ENCODE measurements at regions not wholly inside any gene's neighbourhood (a gene's known extent, or its start where the extent isn't known, plus 50 kb on each side); places are given as distances from the start of the nearest gene placed in this dataset.

- DNase-seq (ENCODE audit: low read depth in 2 of 3, low spot score in 2 of 3) = no peak
Observed at GRCh38 chr10:128714644-128715415, 588.6 kb upstream of the MKI67 start.

DNA sequence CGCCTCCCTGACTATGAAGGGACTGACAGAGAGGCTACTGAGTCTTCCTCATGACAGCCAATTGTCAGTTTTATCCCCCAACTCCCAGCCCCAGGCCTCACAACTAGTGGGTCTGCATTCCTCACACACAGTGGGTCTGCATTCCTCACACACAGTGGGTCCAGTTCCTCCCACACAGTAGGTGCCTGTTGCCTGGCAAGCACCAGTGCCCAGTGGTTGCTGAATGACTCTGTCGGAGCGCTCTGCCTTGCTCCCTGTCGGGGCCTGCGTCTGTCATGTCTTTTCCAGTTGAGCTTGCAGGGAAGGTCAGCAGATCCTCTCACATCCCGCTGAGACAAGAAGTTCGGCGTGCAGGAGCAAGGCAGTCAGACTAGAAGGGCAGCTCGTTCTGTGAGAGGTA lies 590.0 kb upstream of the MKI67 start:
- no peak for DNase-seq (ENCODE audit: low read depth in 2 of 3, low spot score in 2 of 3)

DNA sequence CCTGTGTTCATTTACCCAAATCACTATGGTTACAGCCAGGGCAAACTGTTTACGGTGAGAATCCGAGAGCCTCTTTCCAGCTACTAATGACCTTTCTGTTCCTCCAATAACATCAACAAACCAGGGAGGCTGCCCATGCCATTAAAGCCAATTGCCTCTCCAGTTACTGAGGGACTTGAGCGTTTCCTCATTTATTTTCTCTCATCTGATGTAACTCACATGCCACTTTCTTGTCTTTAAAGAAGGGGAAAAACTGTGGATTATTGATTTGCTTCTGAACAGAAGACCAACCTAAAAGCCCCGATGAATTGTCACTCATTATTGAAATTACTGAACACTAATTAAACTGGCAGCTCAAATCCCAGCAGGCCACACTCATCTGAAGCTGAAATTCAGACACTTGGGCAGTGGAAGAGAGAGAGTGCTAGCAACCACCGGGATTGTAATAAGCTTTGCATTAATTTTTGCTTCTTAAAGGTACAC lies 595.8 kb upstream of the MKI67 start:
- no peak for DNase-seq (ENCODE audit: low read depth in 2 of 3, low spot score in 2 of 3)

DNA sequence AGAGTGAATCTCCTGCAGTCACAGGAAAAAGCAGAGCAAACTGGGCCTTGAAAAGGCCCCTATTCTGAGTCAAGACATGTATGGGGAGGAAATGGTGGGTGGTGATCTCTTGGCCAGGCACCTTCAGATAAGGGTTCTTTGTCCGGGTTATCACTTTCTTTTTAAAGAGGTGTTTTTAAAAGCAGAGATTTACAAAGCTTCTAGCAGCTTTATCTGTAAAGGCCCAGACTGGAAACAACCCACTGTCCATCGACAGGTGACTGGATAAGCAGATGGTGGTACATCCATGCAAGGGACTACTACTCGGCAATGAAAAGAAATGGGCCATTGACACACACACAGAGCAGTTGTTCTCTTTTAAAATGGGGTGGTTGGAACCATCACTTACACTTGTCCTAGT lies 596.7 kb upstream of the MKI67 start:
- no peak for DNase-seq (ENCODE audit: low read depth in 2 of 3, low spot score in 2 of 3)

- no peak for DNase-seq (ENCODE audit: low read depth in 2 of 3, low spot score in 2 of 3)
Observed at GRCh38 chr10:128723631-128724205, 597.5 kb upstream of the MKI67 start.

DNA sequence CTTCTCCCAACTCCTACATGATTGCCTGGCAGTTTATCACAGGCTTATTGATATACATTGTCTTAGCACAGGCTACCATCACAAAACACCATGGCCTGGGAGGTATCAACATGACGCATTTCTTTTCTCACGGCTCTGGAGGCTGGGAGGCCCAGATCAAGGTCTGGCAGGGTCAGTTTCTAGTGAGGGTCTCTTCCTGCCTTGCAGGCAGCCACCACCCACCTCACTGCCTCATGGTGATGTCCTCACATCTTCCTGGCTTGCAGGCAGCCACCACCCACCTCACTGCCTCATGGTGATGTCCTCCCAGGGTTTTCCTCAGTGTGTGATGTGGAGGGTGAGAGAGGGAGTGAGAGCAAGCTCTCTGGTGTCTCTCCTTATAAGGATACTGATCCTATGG lies 599.3 kb upstream of the MKI67 start:
- no peak for DNase-seq (ENCODE audit: low read depth in 2 of 3, low spot score in 2 of 3)

GRCh38 chr10:128727114-128727513 lies 600.9 kb upstream of the MKI67 start:
- no peak for DNase-seq (ENCODE audit: low read depth in 2 of 3, low spot score in 2 of 3)

GRCh38 chr10:128729910-128730420 lies 603.7 kb upstream of the MKI67 start:
- DNase-seq (ENCODE audit: low read depth in 2 of 3, low spot score in 2 of 3) = no peak

GRCh38 chr10:128730922-128731321 lies 604.7 kb upstream of the MKI67 start:
- DNase-seq (ENCODE audit: low read depth in 2 of 3, low spot score in 2 of 3) = no peak

GRCh38 chr10:128734161-128734560 lies 607.9 kb upstream of the MKI67 start:
- no peak for DNase-seq (ENCODE audit: low read depth in 2 of 3, low spot score in 2 of 3)

DNA sequence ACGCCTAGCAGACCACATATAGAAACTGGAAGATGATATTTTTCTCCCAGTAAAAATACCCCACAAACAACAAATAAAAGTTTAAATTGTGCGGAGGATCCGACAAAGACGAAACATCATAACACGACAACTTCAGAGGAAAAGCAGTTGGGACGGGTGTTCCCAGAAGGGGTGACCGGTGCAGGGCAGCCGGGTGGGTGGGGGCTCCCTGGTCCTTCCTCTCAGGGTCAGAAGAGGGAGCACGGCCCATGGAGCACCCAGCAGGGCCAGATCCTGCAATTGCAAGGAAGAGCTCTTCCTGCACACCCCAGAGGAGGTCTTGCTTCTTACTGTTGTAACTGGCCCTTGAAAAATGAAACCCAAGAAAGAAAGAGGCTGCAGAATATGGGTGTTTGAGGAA lies 608.5 kb upstream of the MKI67 start:
- DNase-seq (ENCODE audit: low read depth in 2 of 3, low spot score in 2 of 3) = no peak

DNA sequence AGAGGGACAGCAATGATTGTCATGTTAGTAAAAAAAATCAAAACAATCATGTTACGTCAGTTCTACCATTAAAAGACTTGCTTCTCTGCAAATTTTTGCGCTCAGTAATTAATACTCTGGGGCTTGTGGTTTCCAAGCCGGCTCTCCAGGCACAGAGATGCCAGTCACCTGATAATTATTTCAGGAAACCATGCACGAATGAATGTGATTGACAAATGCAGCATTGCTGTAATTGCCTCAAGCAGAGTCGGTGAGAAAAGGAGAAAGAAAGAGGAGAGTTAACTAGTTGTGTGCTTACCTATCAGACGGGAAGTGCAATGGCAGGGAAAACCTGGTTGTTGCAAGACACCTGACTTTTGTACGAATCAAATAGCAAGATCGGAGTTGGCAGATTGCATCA lies 609.8 kb upstream of the MKI67 start:
- no peak for DNase-seq (ENCODE audit: low read depth in 2 of 3, low spot score in 2 of 3)

GRCh38 chr10:128738386-128738915 lies 612.2 kb upstream of the MKI67 start:
- no peak for DNase-seq (ENCODE audit: low read depth in 2 of 3, low spot score in 2 of 3)

DNA sequence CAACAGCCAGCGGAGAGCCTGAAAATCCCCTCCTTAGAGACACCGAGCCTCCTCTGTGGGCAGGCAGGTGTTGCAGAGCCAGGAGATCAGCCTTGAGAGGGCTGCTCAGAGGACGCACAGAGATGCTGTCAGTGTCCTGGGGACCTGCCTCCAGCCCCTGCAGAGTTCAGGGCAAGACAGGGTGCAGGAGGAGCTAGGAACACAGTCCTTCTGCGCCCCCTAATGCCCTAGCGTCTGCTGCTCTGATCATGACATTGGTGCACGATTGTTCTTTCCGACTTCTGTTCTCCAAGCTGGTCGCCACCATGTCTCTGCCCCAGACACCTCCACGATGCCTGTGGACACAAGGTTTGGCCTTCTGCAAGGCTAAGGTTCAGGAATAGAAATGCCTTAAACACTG lies 613.7 kb upstream of the MKI67 start:
- no peak for DNase-seq (ENCODE audit: low read depth in 2 of 3, low spot score in 2 of 3)

- no peak for DNase-seq (ENCODE audit: low read depth in 2 of 3, low spot score in 2 of 3)
Observed at GRCh38 chr10:128741180-128741579, 615.0 kb upstream of the MKI67 start.

DNA sequence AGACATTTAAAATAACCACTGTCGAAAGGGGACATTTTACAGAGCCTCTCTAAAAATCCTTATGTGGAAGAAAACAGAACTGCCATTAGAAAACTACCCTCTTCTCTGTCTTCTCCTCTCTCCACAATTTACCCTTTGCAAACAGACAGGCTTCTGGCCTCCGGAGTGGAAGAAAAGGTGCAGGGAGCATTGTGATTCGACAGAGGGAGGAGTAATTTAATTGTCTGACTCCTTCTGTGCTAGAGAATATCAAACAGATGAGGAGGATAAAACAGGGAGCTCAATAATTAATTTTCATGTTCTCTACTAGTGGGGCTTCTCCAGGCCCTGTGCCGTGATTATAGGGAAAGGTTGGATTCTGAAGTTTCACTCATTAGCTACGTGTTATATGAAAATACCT lies 615.5 kb upstream of the MKI67 start:
- no peak for DNase-seq (ENCODE audit: low read depth in 2 of 3, low spot score in 2 of 3)

- no peak for DNase-seq (ENCODE audit: low read depth in 2 of 3, low spot score in 2 of 3)
Observed at GRCh38 chr10:128744092-128744491, 617.9 kb upstream of the MKI67 start.

DNA sequence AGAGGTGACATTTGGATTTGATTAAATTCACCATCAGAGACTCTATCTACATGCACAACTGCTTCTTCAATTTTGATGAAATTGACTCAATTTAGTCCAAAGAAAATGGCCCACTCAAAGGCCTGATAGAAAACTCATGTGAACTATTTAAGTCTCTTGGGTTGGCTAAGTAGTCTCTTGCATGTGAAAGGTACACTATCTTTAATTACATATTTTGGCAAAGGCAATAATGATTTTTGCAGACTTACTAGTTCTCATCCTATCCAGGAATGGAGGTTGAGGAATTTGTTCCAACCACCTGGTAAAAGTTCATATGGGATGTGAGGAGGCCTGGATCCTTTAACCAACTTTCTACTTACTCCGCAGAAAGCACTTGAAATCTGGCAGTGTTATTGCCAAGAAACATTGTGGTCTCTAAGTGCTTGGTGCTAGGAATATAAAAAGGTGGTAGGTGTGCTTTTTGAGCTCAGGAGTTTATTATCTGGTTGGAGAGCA lies 618.6 kb upstream of the MKI67 start:
- DNase-seq (ENCODE audit: low read depth in 2 of 3, low spot score in 2 of 3) = no peak

DNA sequence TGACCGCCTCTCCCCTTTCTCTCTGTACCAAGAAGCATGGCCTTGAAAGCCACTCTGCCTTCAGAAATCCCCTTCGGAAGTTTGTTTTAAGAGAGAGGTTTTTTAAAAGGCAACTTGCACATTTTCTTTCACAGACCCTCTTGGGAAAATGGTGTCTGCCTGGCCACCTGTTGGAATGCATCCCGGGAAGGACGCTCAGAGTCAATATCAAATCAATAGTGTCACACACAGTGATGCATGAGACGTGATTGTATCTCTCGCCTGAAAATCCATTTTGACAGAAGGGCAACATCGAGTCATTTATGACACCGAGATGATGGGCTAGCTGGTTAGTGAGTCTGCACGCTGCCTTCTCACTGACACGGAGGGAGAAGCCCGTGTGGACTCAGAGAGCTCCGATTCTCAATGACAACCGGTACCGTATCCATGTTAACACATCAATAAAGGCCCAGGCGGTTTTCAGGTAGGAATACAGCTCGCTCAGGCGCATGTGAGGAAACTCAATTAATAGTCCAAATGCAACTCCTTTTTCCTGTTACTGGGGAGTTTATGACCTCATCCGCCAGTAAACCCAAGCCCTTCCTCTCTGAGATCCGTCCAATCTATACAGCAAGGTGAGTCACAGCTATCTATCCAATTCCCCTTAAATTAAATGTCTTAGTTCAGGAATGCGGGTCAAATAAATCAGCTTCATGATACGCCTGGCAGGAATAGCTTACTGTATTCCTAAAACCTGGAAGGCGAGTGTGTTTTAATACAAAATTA lies 621.5 kb upstream of the MKI67 start:
- no peak for DNase-seq (ENCODE audit: low read depth in 2 of 3, low spot score in 2 of 3)

DNA sequence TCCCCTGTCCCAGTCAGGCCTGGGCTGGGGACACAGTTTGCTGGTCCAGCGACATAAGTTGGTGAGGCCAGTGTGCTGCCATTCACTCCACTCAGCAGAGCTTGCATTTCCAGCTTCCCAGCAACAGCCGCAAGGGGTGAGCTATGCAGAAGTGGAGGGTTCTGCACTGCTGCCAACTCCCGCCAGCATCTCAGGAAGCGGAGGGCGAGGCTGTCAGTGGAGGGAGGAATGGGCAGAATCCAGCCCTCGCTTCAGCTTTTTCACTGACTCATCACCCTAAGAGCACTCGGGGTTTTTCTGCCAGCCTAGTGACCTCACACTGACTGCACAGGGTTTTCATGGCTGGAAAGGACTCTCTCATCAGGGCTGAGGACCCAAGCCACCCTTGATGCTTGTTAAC lies 625.1 kb upstream of the MKI67 start:
- DNase-seq (ENCODE audit: low read depth in 2 of 3, low spot score in 2 of 3) = peak in 1 of 3 donors; percentile 1

DNA sequence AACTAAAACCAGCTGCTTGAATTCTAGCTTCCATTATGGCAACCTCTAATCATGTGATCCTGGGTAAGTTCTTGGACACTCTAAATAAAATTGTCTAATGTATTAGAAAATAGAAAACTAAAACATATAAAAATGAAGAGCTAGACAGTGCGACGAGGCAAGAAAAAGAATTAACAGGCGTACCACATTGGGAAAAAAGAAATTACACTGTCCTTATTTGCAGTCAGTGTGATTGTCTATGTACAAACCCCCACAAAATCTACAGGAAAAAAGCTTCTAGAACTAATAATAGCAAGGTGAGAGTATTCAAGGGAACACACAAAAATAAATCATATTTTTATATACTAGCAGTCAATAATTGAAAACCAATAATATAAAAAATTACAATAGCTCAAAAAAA lies 625.6 kb upstream of the MKI67 start:
- no peak for DNase-seq (ENCODE audit: low read depth in 2 of 3, low spot score in 2 of 3)
